ENCODE measurements at regions not wholly inside any gene's neighbourhood (a gene's known extent, or its start where the extent isn't known, plus 50 kb on each side); places are given as distances from the start of the nearest gene placed in this dataset.
A peak's percentile ranks its signal among the peaks of the same experiment; 100 is the strongest.

- Mint-ChIP-seq H3K36me3 (peaks cover 8 to 9% of the 10 kb centered on the region in 2 donors), H3K9me3 (peaks cover 6 to 13% of the 10 kb centered on the region in 2 donors), H3K27ac (no peak overlapping the region)
- DNase-seq (ENCODE audit: low spot score in 2 of 2) (no peak), ATAC-seq (no peak)
These were observed 69.9 kb upstream of the TP63 start for GRCh38 chr3:189561256-189561655.

- ATAC-seq (peak; percentile 98 to 99), DNase-seq (ENCODE audit: low spot score in 2 of 2) (peak in 1 of 2 donors; percentile 45)
- Mint-ChIP-seq H3K9me3 (peaks cover 0 to 3% of the 10 kb centered on the region in 2 donors), H3K27ac (no peak overlapping the region), H3K36me3 (no peaks in the 10 kb centered on the region)
These were observed 67.2 kb upstream of the TP63 start for GRCh38 chr3:189563853-189564563.

- Mint-ChIP-seq H3K36me3 (no peaks in the 10 kb centered on the region), H3K27ac (no peak overlapping the region), H3K9me3 (no peaks in the 10 kb centered on the region)
- DNase-seq (ENCODE audit: low spot score in 2 of 2): no peak
- no peak for ATAC-seq
These were observed 64.5 kb upstream of the TP63 start for GRCh38 chr3:189566550-189567130.

GRCh38 chr3:189567322-189567721 is 63.9 kb upstream of the TP63 start:
- no peak for DNase-seq (ENCODE audit: low spot score in 2 of 2)
- H3K36me3 Mint-ChIP-seq: no peaks in the 10 kb centered on the region
- no peak overlapping the region for H3K27ac Mint-ChIP-seq
- no peak for ATAC-seq
- no peaks in the 10 kb centered on the region for H3K9me3 Mint-ChIP-seq

- Mint-ChIP-seq H3K9me3 (no peaks in the 10 kb centered on the region), H3K27ac (no peak overlapping the region), H3K36me3 (no peaks in the 10 kb centered on the region)
- ATAC-seq: no peak
- DNase-seq (ENCODE audit: low spot score in 2 of 2): no peak
These were observed 63.3 kb upstream of the TP63 start for GRCh38 chr3:189567766-189568420.

GRCh38 chr3:189568961-189569360 is 62.2 kb upstream of the TP63 start:
- H3K36me3 Mint-ChIP-seq: no peaks in the 10 kb centered on the region

GRCh38 chr3:189569473-189569872 is 61.7 kb upstream of the TP63 start:
- no peak overlapping the region for H3K27ac Mint-ChIP-seq
- peaks cover 0 to 2% of the 10 kb centered on the region in 2 donors for H3K9me3 Mint-ChIP-seq
- ATAC-seq: no peak
- peaks cover 0 to 4% of the 10 kb centered on the region in 2 donors for H3K36me3 Mint-ChIP-seq
- DNase-seq (ENCODE audit: low spot score in 2 of 2): no peak

More at GRCh38 chr3:189568961-189569360, 62.2 kb upstream of the TP63 start:
- Mint-ChIP-seq H3K9me3 (no peaks in the 10 kb centered on the region), H3K27ac (no peak overlapping the region)
- no peak for ATAC-seq
- no peak for DNase-seq (ENCODE audit: low spot score in 2 of 2)

- ATAC-seq (peak in 1 of 2 donors; percentile 52), DNase-seq (ENCODE audit: low spot score in 2 of 2) (no peak)
- H3K9me3 Mint-ChIP-seq: peaks cover 4 to 11% of the 10 kb centered on the region in 2 donors
- peak overlapping the region in 1 of 2 donors; percentile 56 for H3K27ac Mint-ChIP-seq
- peaks cover 0 to 13% of the 10 kb centered on the region in 2 donors for H3K36me3 Mint-ChIP-seq
These were observed 60.3 kb upstream of the TP63 start for GRCh38 chr3:189570916-189571315.

- ATAC-seq (peak; percentile 92 to 93), DNase-seq (ENCODE audit: low spot score in 2 of 2) (no peak)
- H3K9me3 Mint-ChIP-seq: peaks cover 4 to 11% of the 10 kb centered on the region in 2 donors
- peak overlapping the region in 1 of 2 donors; percentile 41 for H3K27ac Mint-ChIP-seq
- H3K36me3 Mint-ChIP-seq: peaks cover 0 to 13% of the 10 kb centered on the region in 2 donors
These were observed 58.9 kb upstream of the TP63 start for GRCh38 chr3:189572249-189572648.

GRCh38 chr3:189573004-189573403 is 58.2 kb upstream of the TP63 start:
- DNase-seq (ENCODE audit: low spot score in 2 of 2): no peak
- Mint-ChIP-seq H3K9me3 (peaks cover 7 to 15% of the 10 kb centered on the region in 2 donors), H3K27ac (no peak overlapping the region), H3K36me3 (peaks cover 0 to 17% of the 10 kb centered on the region in 2 donors)
- peak in 1 of 2 donors; percentile 51 for ATAC-seq

- peaks cover 0 to 24% of the 10 kb centered on the region in 2 donors for H3K36me3 Mint-ChIP-seq
- no peak overlapping the region for H3K27ac Mint-ChIP-seq
- DNase-seq (ENCODE audit: low spot score in 2 of 2) (no peak), ATAC-seq (no peak)
- H3K9me3 Mint-ChIP-seq: peaks cover 9 to 17% of the 10 kb centered on the region in 2 donors
These were observed 54.7 kb upstream of the TP63 start for GRCh38 chr3:189576486-189576885.

- DNase-seq (ENCODE audit: low spot score in 2 of 2): no peak
- H3K27ac Mint-ChIP-seq: peak overlapping the region in 1 of 2 donors; percentile 69
- peak in 1 of 2 donors; percentile 28 for ATAC-seq
- H3K36me3 Mint-ChIP-seq: peaks cover 0 to 24% of the 10 kb centered on the region in 2 donors
- H3K9me3 Mint-ChIP-seq: peaks cover 9 to 17% of the 10 kb centered on the region in 2 donors
These were observed 53.9 kb upstream of the TP63 start for GRCh38 chr3:189577050-189577951.

GRCh38 chr3:189580190-189580589 is 51.0 kb upstream of the TP63 start:
- DNase-seq (ENCODE audit: low spot score in 2 of 2) (no peak), ATAC-seq (no peak)
- Mint-ChIP-seq H3K27ac (no peak overlapping the region), H3K9me3 (peaks cover 9 to 11% of the 10 kb centered on the region in 2 donors), H3K36me3 (peaks cover 0 to 12% of the 10 kb centered on the region in 2 donors)

All from activated naive CD4-positive, alpha-beta T cell treated with anti-CD3 and anti-CD28 coated beads, Interleukin-2, amount 50 U/mL, for 72 hours (primary cell).